Stimulated activated CD4-positive, alpha-beta T cell treated with anti-CD3 and anti-CD28 coated beads, Interleukin-4, amount 100 ng/mL, for 48 hours (primary cell): ENCODE measurements at regions not wholly inside any gene's neighbourhood (a gene's known extent, or its start where the extent isn't known, plus 50 kb on each side); places are given as distances from the start of the nearest gene placed in this dataset.

ENCODE experiments used
- DNase-seq, 2 donors: peaks; one replicate each; pipeline ENCODE4 v3.0.0-alpha.2; 2020; ENCODE audit warnings: low read depth in 2 of 2

GRCh38 chr2:238581126-238581525 is 154.4 kb downstream of the ASB1 start:
- no peak for DNase-seq

DNA sequence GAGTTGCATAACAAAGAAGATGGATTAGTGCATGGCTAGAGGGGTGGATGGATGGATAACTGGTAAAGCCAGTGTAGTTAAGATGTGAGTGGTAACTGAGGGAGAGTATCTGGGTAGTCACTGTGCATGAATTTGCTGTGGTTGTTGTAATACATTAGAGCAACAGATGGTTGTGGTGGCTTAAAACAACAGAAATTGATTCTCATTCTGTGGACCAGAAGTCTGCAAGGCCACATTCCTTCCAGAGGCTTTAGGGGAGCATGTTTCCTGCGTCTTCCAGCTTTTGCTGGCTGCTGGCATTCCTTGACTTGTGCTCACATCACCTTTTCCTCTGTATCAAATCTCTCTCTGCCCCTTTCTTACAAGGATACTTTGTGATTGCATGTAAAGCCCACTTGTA is 155.4 kb downstream of the ASB1 start:
- no peak for DNase-seq

GRCh38 chr2:238584617-238585016 is 157.9 kb downstream of the ASB1 start:
- DNase-seq, result no peak

GRCh38 chr2:238585836-238586821 is 159.4 kb downstream of the ASB1 start:
- DNase-seq, result no peak

GRCh38 chr2:238586931-238587775 is 160.4 kb downstream of the ASB1 start:
- no peak for DNase-seq

- no peak for DNase-seq
These were observed 161.3 kb downstream of the ASB1 start for GRCh38 chr2:238587776-238588660.

DNA sequence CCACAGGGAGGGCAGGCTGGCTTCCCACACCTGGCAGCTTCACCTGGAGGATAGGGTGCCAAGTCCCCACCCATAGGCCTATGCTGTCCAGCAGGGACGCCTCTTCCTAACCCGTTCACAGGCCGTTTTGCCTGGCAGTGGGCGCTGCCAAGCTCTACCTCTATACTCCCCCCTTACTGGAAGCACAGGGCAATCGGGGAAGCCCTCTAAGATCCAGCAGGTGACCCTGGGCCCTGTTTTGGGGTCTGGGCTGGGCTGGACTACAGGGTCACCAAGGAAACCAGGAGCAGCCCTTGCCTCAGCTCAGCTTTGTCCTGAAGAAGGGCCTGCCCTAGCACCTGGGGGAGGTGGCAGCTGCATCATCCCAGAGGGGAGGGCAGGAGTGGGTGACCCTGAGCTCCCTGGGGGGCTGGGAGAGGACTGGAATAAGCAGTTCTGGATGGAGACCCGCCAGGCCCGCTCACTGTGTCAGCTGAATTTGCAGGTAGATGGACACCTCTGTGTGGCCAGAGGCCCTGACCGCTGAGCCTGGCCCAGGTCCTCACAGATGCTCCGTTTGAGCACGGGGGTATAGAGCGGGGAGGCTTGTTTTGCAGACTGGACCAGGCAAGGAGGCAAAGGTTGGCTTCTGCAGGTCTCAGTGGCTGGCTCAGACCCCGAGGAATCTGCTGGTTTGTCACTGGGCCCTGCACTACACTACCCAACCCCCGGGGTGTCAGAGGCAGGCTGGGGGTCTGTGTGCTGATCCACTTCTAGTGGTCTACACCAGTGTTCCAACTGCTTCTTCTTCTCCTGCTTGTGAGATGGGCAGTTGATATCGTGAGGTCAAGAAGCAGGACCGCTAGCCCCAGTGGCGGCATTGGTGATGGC is 163.1 kb downstream of the ASB1 start:
- DNase-seq, result no peak

GRCh38 chr2:238591732-238592131 is 165.0 kb downstream of the ASB1 start:
- DNase-seq, result no peak

GRCh38 chr2:238593236-238593635 is 166.5 kb downstream of the ASB1 start:
- DNase-seq, result no peak

GRCh38 chr2:238593678-238594077 is 167.0 kb downstream of the ASB1 start:
- DNase-seq, result no peak

DNA sequence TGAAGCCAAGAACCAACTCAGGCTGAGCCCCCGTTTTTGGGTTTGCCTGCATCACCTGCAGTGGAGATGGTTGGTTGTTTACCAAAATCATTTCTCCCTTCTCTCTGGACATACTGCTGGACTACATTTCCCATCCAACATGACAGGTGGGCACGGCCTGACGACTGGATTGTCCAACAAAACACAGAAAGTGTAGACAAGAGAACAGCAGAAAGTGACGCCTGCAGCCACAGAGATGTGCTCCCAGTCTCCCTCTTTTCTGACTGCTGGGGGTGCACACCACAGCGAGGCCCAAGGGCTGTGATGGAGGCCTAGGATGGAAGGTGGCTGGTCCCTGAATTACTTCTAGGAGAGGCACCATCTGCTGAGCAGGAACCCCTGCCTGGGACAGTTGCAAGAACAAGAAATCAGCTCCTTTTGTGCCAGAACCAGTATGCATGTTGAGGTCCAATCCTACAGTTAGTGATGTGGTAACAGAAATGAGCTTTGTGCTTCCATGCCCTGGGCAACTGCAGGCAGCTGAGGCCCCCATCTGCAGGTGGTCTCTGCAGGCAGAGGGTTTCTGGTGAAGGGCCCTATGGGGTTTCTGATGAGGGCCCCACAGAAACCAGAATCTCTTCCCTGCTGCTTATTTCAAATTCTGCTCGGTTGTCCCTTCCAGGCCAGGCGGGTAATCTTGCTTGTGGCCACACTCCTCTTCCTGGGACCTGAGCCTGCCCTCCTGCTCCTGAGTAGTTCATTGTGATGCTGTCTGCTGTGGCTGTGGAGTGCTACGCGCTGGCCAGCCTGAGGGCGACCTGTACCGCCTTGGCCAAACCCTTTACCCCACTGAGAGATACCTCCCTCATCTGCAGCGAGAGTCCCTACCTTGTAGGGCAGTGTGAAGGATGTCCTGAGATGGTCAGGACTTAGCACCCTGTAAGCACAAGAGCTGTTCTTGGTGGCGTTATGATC is 168.3 kb downstream of the ASB1 start:
- DNase-seq, result no peak

DNA sequence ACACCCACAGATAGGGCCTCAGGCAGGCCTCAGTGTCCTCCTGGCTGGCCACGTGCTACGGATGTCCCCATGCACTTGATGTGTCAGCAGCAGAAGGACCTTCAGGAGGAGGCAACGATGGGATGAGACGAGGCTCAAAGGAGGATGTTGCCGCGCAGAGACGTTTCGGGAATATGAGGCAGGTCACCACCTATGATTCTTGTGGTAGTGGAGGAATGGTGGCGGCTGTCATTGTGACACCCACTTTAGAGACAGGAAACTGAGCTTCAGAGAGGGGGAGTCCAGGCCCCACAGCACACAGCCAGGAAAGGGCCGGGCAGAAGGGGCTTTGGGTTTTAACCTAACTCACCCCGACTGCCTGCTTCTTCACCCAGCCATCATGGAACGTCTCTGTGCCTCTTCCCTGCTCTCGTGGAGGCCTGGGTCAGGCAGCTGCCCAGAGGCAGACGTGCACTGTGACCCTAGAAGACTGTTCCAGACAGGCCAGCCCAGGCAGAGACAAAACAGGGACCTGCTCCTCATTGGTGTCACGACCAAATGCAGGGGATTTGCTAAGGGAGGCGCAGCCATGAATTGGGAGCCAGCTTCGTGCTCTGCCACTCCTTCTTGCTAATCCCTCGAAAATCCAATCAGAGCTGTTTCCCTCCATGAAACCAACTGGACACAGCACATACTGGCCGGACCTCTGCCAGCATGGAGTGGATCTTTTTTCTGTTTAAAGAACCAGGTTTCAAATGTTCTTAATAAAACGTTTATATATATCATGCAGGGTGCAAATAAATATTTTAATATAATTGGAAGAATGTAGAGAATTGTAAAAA is 169.2 kb downstream of the ASB1 start:
- DNase-seq, result no peak

DNA sequence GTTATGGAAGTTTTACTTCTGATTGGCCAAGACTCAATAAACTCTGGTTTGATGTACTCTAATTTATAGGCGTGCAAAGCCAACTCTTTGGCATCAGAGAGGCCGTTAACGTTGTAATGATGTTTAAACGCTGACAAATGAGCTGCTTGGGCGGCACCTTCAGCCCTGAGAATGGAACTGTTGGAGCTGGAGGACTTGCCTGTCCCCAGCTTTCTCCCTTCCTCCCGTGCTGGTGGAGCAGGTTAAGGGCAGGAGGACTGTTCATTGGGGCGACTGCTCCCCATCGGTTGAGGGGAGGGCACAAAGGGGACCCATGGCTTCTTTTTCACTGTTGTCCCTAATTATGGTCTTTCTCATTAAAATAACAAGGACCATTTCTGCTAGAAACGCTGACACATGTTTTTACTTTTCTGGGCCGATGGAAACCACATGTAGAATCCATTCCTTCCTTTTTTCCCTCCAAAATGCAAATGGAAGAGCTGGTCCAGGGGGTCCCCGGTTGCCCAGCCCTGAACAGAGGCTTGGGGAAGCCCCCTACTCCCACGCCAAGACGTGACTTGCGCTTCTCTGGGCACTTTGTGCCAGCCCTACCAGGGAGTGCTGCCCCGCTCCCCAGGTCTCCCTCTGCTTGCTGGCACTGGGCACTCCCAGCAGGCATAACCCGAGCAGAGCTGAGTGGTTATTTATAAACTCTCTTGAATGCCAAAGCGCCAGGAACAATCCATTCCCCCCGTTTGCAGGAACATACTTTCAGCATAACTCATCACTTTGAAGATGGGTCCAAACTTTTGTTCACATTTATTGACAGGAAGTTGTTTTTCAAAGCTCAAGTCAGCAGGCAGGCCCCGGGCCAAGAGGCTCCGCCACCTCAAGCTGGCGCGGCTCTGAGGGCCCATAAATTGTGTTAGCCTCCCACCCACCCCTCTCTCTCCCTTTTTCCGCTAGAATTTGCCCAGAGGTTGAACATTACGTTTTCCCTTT is 170.1 kb downstream of the ASB1 start:
- DNase-seq, result no peak

DNA sequence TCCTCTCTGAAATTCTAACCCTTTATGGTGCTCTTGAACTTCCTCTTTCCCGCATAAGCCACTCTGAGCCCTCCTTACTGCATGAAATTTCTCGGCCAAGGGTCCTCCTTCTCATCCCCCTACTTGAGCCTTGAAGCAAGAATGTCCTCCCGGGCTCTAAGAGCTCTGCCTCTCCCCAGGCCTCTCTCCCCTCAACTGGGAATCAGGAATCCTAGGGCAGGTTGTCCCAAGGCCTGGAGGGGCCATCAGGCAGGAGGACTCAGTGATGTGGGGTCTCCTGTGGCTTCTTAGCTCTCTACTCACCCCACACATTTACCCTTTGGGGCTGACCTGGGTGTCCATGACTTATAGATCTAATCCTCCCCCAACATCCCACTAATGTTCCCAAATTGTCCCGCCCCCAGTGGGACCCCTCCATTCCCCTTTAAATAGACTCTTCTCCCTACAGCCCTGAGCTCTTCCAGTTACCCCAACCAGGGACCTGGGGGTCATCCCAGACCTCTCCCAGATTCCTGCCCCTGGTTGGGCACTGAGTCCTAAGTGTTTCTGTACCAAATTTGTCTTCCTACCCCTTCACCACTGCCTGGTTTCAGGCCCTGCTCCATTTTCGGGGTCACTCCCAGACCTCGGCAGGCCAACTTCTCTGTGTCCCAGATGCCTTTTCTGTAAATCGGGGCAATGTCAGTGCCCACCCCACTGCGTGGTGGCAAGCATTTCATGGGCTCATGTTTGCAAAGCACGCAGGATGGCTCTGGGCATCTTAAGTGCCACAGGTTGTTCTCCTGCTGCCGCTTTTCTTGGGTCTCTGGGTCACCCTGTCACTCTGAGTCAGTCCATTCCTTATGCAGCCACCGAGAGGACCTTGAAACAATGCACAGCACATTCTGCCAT is 171.2 kb downstream of the ASB1 start:
- DNase-seq, result no peak

GRCh38 chr2:238598802-238599530 is 172.2 kb downstream of the ASB1 start:
- DNase-seq, result no peak
